Mononuclear cell (primary cell): ENCODE measurements at regions not wholly inside any gene's neighbourhood (a gene's known extent, or its start where the extent isn't known, plus 50 kb on each side); places are given as distances from the start of the nearest gene placed in this dataset.

Experiments
- H3K27me3 ChIP-seq: 2 replicates; pipeline ENCODE4 v1.6.0; 2011; ENCODE audit warnings: low read length, control low read depth; ENCODE audit not compliant: insufficient read depth
- H3K4me1 ChIP-seq: 2 replicates; pipeline ENCODE4 v1.5.1; 2011; ENCODE audit warnings: mild to moderate bottlenecking, low read length, control low read depth; ENCODE audit not compliant: insufficient read depth
- H3K4me3 ChIP-seq: 2 replicates; pipeline ENCODE4 v1.5.1; 2011; ENCODE audit warnings: mild to moderate bottlenecking, low read length, moderate library complexity
- H3K9me3 ChIP-seq: 2 replicates; pipeline ENCODE4 v1.5.1; 2011; ENCODE audit warnings: low read depth, mild to moderate bottlenecking, control low read depth, low read length

- H3K9me3 ChIP-seq: no peaks in the 10 kb centered on the region
- no peak overlapping the region for H3K4me3 ChIP-seq
- H3K4me1 ChIP-seq: peaks cover 30% of the 10 kb centered on the region
- no peaks in the 10 kb centered on the region for H3K27me3 ChIP-seq
These were observed 166.1 kb upstream of the TNFAIP3 start for GRCh38 chr6:137700751-137701477.

- peaks cover 31% of the 10 kb centered on the region for H3K4me1 ChIP-seq
- no peak overlapping the region for H3K4me3 ChIP-seq
- H3K27me3 ChIP-seq: no peaks in the 10 kb centered on the region
- H3K9me3 ChIP-seq: no peaks in the 10 kb centered on the region
These were observed 165.1 kb upstream of the TNFAIP3 start for GRCh38 chr6:137701942-137702341.

DNA sequence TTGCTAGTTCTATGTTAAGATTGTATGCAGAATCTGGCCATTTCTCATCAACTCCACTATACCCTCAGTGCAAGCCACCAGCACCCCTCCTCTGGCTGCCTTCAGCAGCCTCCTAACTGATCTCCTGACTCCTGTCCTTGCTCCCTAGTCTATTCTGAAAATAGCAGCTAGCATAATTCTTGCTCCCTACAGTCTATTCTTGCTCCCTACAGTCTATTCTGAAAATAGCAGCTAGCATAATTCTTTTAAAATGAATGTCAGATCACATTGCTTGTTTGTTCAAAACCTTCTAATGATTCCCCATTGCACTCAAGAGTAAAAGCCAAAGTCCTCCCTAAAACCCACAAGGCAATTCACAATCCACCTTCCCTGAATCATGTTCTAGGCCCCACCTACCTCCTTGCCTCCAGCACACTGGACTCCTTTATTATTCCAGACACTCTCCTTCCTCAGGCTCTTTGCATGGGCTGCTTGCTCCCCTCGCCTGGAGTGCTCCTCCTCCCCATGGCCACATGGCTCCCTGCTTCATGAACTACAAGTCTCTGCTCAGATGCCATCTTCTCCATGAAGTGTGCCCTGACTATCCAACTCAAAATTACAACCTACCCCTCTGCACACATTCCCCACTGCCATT, 164.2 kb upstream of the TNFAIP3 start:
- Histone ChIP-seq H3K9me3 (no peaks in the 10 kb centered on the region), H3K4me1 (peaks cover 40% of the 10 kb centered on the region), H3K4me3 (no peak overlapping the region), H3K27me3 (no peaks in the 10 kb centered on the region)

- Histone ChIP-seq H3K9me3 (no peaks in the 10 kb centered on the region), H3K4me1 (peaks cover 35% of the 10 kb centered on the region), H3K27me3 (no peaks in the 10 kb centered on the region), H3K4me3 (no peak overlapping the region)
These were observed 162.3 kb upstream of the TNFAIP3 start for GRCh38 chr6:137704802-137705159.

DNA sequence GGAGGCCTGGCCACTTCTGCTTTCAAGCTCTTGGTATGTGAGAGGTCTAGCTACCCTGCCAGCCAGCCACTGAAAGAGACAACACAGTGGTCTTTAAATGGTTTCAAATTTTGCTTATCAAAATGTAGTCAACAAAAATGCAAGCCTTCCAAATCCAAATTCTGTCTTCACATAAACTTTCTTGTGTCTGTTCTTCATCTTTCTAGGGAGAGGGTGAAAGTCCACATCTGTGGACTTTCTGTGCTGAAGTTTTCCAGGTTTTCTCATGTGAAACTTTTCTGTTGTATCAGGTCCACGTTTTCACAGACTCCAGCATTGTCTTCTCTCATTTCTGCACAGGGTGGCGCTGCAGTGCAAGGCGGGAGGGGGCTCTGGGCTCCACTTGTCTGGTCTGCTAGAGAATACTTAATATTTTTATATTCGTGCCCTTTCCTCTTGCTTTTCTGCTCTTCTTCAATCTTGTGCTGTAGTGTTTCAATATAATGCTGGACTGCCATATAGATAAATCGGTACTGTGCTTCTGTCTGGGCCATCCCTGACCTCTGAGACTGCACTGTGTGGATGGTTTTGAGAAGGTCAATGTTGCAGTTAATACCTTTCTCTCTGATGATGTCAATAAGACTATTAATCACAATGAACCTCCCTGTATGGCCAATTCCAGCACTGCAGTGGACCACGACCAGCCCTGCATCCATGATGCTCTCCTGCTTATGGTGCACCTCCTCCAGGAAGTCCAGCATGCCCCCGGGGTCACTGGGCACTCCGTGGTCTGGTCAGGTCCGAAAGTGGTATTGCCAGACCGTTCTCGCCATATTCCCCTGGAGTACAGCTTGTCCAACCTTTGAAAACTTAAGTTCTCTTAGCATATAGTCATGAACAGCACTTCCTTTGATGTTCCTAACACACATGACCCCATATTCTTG, 161.6 kb upstream of the TNFAIP3 start:
- peaks cover 35% of the 10 kb centered on the region for H3K4me1 ChIP-seq
- H3K27me3 ChIP-seq: no peaks in the 10 kb centered on the region
- no peak overlapping the region for H3K4me3 ChIP-seq
- no peaks in the 10 kb centered on the region for H3K9me3 ChIP-seq

DNA sequence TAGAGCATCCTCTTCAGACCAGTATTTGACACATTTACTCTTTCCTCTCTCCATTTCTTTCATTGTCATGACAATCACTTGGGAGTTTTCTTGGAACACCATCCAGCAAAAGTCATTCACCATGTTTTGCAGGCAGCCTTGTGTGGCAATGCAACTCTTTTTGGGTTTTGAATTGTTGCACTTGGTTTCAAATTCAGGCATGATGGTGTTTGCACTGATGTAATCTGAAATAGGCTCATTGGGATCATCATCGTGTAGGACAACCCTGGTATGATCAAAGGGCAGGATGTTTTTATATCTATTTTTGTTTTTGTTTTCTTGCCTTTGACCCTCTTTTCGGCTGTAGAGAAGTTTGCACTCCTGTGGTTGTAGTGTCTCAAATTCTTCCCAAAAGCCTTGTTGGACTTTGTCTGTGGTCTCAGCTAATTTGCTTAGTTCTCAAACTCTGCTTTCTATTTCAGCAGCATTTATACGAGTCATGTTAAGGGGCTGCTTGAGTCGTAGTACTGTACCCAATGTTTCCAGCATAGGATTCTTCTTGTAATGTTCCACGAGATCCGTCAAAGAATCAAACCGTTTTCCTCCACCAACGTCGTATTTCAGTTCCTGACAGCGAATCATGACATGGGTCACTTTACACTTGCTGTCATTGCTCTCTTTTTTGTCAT, 160.8 kb upstream of the TNFAIP3 start:
- Histone ChIP-seq H3K4me3 (no peak overlapping the region), H3K9me3 (no peaks in the 10 kb centered on the region), H3K4me1 (peaks cover 35% of the 10 kb centered on the region), H3K27me3 (no peaks in the 10 kb centered on the region)

GRCh38 chr6:137707038-137707589, 159.9 kb upstream of the TNFAIP3 start:
- H3K27me3 ChIP-seq: no peaks in the 10 kb centered on the region
- no peak overlapping the region for H3K4me3 ChIP-seq
- H3K9me3 ChIP-seq: no peaks in the 10 kb centered on the region
- H3K4me1 ChIP-seq: peaks cover 36% of the 10 kb centered on the region

GRCh38 chr6:137707590-137708360, 159.3 kb upstream of the TNFAIP3 start:
- peaks cover 41% of the 10 kb centered on the region for H3K4me1 ChIP-seq
- H3K9me3 ChIP-seq: no peaks in the 10 kb centered on the region
- no peaks in the 10 kb centered on the region for H3K27me3 ChIP-seq
- no peak overlapping the region for H3K4me3 ChIP-seq

DNA sequence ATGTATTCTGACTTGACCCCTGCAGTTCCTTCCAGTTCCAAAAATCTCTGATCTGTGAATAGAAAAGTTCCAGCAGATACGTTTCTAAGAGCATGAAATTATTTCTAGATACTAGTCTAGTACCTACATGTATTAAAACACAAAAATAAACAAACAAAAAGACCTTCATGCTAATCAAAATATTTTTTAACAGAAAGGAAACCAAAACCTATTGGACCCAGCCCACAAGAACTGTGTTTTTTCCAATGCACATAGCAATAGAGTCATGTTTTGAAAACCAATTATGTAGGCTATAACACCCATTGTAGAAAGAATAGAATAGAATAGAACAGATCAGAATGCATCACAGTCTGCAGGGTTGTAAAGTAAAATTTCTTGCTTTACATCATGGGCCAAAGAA, 158.6 kb upstream of the TNFAIP3 start:
- no peaks in the 10 kb centered on the region for H3K27me3 ChIP-seq
- peaks cover 41% of the 10 kb centered on the region for H3K4me1 ChIP-seq
- H3K4me3 ChIP-seq: no peak overlapping the region
- H3K9me3 ChIP-seq: no peaks in the 10 kb centered on the region

- H3K4me1 ChIP-seq: peaks cover 41% of the 10 kb centered on the region
- no peak overlapping the region for H3K4me3 ChIP-seq
- no peaks in the 10 kb centered on the region for H3K9me3 ChIP-seq
These were observed 157.4 kb upstream of the TNFAIP3 start for GRCh38 chr6:137709424-137710236.

GRCh38 chr6:137711972-137712371, 155.1 kb upstream of the TNFAIP3 start:
- Histone ChIP-seq H3K27me3 (no peaks in the 10 kb centered on the region), H3K4me3 (no peak overlapping the region), H3K4me1 (peaks cover 42% of the 10 kb centered on the region)

More at GRCh38 chr6:137709424-137710236, 157.4 kb upstream of the TNFAIP3 start:
- no peaks in the 10 kb centered on the region for H3K27me3 ChIP-seq

GRCh38 chr6:137712587-137712986, 154.5 kb upstream of the TNFAIP3 start:
- Histone ChIP-seq H3K4me3 (no peak overlapping the region), H3K4me1 (peaks cover 42% of the 10 kb centered on the region), H3K27me3 (no peaks in the 10 kb centered on the region), H3K9me3 (no peaks in the 10 kb centered on the region)

More at GRCh38 chr6:137711972-137712371, 155.1 kb upstream of the TNFAIP3 start:
- no peaks in the 10 kb centered on the region for H3K9me3 ChIP-seq

DNA sequence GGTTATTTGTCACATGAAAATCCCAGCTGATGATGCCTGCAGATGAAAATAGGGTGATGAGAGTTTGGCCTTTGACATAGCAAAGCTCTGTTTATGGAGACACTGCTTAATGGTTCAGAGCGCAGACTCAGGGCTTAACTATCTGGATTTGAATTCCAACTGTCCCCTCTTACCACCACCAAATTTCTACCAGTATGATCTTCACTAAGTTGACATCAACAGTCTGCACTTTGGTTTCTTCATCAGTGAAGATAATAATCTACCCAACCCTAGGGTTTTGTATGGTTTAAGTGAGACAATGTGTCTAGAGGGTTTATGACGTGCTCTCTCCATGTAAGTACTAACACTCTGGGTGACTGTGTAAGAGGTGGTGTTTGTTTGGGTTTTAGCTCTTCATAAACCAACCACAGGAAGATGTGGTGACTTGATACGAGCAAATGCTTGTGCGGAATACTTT, 151.4 kb upstream of the TNFAIP3 start:
- Histone ChIP-seq H3K9me3 (no peaks in the 10 kb centered on the region), H3K4me1 (peaks cover 30% of the 10 kb centered on the region), H3K4me3 (no peak overlapping the region), H3K27me3 (no peaks in the 10 kb centered on the region)
